DMS 273 treated with DMSO at 0.1 percent for 48 hours (cell line): ENCODE measurements at regions not wholly inside any gene's neighbourhood (a gene's known extent, or its start where the extent isn't known, plus 50 kb on each side); places are given as distances from the start of the nearest gene placed in this dataset.

ENCODE experiments used
- DNase-seq: peaks from one replicate; lab custom pipeline; 2025; lab: John Stamatoyannopoulos, UW

DNA sequence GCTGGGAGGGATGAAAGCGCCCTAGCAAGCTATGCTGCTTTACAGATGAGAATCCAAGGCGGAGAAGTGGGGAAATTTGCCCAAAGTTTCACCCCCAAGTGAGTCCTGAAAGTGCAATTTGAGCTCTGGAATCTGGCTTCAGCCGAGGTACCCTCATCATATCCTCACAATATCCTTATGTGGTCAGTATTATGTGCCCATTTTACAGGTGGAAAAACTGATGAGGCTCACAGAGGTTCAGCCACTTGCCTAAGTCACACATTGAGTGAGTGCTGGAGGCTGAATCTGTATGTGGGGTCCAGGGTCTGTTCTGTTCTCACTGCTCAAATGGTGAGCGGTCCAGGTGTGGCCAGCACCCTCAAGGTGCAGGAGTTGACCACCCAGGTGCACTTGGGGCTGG lies 85.3 kb downstream of the MATN1 start:
- no peak for DNase-seq

DNA sequence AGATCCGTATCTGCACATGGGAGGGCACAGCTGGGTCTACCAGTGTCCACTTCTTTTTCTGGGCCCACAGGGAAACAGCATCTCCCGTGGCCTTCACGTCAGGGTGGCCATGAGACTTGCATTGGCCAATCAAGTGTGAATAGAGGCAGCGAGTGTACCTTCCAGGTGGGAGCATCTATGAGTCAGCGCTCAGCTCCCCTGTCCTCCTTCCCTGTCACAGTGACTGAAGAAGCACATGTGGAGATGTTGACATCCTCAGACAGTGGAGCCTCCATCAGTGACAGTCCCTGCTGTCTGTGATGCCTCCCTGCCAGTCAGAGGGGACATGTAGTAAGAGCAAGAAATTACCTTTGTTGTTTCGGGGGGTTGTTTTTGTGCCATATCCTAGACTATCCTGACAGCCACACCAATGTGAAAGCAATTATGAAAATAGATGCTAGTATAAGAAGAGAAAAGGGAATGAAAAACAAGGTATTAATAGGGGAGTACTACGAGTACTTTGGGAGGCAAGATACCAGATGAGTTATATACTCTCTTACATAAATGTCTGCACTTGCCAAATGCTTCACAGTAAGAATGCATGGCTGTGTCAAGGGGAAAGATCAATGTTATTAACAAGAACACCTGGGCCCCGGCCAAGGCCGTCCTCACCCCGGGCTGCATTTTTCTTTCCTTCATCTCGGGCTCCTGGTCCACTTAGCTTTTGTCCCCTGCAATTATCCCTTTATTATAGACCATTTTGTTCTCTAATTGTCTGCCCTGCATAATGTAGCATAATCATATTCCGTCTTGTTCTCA lies 86.0 kb downstream of the MATN1 start:
- DNase-seq = no peak

DNA sequence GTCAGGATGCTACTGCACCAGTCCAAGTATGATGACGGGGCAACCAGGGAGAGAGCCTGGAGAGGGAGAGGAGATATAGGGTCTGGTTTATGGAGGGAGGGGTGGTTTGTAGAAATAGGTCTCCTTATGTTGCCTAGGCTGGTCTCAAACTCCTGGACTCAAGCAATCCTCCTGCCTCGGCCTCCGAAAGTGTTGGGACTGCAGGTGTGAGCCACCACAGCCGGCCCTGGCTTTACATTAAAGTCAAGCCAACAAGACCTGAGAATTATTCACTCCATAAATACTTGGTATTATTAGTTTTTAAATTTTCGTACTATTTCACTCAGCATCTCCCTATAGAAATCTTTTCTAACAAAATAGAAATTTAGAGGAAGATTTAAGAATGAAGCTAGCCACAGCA lies 86.8 kb downstream of the MATN1 start:
- no peak for DNase-seq

DNA sequence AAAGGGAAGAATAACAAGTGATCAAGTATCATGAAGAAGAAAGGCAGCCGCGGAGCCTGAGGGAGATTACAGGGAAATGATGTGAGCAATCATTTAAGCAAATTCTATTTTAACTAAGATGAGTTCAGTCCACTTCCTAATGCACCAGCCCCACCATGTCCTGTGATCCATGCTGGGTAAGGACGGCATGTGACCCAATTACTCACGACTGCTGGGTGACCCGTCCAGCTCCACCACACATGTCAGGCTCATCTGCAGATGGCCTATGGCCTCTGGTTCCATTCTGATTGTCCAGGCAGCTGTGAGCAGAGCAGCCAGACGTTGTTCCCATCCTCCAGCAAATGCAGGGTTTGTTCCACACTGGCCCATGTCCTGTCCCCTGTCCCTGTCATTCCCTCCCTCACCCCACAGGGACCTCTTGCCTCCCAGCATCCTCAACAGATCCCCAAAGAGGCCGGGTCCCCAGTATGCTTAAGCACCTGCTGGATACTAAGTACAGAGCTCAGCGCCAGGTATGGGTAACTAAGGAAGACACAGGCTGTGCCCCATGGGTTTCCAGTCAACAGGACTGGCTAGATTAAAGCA lies 87.9 kb downstream of the MATN1 start:
- DNase-seq = no peak

DNA sequence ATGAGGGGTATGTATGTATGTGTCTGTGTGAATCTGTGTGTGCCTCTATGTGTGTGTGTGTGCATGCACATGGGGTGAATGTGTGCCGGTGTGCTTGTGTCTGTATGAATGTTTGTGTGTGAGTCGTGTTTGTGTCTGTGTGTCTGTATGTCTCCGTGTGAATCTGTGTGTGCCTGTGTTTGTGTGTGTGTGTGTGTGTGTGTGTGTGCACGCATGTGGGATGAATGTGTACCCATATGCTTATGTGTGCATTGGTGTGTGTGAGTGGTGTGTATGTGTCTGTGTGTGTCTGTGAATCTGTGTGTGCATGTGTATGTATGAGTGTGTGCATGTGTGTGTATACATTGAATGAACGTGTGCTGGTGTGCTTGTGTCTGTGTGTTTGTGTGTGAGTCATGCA lies 88.9 kb downstream of the MATN1 start:
- no peak for DNase-seq

DNA sequence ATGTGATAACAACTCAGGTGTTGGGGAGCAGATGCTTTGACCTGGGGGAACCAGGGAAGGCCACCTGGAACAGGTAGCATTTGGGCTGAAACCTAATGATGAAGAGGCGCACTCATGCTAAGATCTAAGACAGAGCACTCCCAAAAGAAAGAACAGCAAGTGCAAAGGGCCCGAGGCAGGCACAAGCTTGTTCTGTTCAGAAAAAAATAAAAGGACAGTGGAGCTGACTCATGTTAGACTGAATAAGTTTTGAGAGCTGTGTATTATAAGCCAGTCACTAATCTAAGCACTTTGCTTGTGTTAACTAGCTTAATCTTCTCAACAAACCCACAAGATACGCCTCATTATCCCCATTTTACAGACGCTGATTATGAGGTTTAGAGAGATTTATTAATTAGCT lies 90.1 kb downstream of the MATN1 start:
- no peak for DNase-seq

DNA sequence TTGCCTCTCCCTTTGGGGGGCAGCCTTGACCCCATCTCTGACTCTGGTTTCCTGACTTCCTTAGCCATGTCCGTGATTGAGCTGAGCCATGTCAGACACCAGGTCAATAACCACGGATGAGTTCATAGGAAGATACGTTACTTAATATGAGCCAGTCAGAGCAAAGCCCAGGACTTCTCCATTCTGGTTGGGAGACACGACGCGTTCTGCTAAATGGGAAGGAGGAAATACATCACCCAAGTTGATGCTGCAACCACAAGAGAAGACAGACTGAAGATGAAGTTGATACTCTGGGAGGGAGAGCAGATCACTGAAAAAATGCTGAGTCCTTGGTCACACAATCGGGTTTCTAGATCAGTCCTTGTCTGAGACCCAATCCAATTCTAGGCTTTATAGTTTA lies 90.9 kb downstream of the MATN1 start:
- no peak for DNase-seq

DNA sequence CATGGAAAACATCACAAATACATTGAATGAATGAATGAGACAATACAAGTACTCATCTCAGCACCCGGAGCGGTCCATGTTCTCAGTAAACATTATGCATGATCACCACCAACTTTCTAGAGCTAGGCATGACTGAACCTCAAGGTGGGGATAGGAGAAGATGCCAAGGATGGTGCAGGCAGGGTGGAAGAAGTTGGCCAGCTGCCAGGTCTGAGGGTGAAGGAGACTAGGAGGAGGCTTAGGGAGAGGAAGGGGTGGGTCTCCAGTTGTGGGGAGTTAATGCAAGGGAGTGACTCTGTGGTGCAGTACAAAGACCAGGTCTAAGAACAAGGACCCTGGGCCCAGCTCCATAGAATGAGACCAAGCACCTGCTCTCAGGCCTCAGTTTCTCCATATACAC lies 91.7 kb downstream of the MATN1 start:
- DNase-seq = no peak

DNA sequence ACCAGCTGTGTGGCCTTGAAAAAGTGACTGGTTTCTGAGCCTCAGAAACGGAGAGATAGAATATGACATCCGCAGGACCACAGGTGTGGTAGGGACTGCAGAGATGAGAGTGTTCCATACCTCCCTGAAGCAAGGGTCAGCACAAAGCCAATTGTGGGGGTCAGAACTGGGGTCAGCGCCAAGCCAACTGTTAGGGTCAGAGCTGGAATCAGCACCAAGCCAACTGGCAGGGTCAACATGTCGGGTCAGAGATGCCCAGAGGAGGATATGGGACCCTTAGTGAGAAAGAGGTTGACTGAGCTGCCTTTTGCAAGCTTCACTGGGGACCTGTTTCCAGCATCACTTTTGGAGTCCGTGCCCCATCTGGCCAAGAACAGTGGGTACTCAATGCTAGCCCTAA lies 93.9 kb downstream of the MATN1 start:
- DNase-seq = no peak

DNA sequence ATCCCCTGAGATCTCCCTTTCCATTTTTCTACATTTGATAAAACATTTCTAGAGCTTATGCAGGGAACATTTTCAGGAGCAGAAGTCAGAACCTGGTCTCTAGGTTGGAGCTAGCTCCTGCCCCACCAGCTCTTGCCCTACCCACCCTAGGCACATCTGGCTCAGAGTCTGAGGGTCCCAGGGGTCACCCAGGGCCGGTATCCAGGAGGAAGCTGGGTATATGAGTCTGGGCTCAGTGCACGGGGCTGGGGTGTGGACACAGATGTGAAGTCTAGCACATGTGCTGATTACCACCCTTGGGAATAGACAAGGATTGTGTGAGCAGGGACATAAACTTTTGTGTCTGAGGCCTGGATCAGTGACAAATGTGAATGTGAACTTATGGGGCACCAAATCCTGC lies 95.4 kb downstream of the MATN1 start:
- no peak for DNase-seq

DNA sequence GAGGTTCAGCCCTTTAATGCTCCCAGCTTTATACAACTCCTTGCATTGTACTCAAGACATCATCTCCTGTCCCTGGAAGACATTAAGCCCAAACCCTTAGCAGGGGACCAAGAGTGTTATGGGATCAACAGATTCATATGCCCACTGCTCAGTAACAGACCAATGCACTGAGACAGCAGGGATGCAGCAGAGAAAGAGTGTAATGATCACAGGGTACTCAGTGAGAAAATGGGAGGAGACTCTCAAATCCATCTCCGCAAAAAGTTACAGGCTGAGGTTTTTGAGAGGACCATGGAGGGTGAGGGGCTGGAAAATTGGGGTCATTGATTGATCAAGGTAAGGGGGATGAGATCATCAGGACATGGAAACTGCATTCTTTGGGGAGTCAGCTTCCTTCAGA lies 96.2 kb downstream of the MATN1 start:
- DNase-seq = no peak

DNA sequence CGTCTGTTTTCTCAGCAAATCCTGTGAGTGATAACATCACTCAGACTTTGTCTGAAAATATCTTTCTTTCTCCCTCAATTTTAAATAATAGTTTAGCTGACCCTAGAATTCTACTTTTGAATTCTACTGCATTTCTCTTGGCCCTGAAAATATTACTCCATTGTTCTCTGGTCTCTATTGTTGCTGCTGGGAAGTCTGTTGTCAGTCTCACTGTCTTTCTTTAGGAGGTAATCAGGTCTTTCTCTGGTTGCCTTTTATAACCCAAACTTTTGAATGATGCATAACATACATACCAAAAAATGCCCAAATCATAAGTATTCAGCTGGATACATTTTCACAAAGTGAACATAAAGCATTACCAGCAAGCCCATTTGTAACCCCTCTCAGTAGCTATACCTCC lies 100.0 kb downstream of the MATN1 start:
- no peak for DNase-seq

DNA sequence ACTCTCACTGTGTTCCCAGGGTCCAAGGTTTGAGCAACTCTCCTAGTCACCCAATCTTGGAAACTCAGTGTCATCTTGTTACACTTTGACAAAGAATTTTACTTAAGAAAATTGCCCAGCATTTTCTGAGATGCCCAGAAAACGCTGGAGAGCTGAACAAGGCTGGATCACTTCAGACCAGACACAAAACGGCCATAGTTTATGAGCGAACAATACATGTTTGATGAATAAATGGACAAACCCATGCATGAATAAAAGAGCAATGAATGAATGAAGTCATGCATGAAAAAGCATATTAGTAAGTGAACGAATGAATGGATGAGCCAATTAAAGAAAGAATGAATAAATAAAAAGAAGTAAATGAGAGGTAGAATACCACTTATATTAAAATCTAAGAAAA lies 103.8 kb downstream of the MATN1 start:
- no peak for DNase-seq

DNA sequence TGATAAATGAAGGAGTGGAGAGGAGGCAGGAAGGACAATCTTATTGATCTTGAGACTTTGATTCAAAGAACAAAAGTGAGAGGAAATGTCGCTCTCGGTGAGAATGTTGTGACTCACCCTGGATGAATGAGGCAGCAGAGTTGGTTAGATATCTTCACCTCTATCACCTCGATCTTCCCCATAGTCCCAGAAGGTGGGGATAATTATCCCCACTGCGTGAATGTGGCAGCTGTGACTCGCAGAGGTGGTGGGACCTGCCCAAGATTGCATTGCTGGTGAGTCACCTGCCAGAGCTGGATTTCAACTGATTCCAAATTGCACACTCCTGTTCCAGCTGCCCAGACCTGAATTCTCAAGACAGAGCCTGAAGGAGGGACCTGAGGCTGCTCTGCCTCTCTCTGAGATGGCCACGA lies 105.0 kb downstream of the MATN1 start:
- no peak for DNase-seq

DNA sequence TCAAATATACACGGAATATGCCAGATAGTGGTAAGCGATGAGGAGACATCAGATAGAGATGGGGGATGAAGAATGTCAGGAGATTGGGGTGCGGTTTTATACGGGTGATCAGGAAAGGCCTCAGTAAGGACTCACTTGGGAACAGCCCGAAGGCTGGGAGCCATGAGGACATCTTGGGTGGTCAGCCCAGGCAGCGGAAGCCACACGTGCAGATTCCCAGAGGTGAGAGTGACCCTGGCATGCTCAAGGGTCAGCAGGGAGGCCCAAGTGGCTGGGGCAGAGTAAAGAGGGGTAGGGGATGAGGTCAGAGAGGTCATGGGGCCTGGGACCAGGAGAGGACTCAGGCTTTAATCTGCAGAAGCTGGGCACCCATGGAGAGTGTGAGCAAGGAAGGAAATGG lies 106.6 kb downstream of the MATN1 start:
- DNase-seq = no peak

DNA sequence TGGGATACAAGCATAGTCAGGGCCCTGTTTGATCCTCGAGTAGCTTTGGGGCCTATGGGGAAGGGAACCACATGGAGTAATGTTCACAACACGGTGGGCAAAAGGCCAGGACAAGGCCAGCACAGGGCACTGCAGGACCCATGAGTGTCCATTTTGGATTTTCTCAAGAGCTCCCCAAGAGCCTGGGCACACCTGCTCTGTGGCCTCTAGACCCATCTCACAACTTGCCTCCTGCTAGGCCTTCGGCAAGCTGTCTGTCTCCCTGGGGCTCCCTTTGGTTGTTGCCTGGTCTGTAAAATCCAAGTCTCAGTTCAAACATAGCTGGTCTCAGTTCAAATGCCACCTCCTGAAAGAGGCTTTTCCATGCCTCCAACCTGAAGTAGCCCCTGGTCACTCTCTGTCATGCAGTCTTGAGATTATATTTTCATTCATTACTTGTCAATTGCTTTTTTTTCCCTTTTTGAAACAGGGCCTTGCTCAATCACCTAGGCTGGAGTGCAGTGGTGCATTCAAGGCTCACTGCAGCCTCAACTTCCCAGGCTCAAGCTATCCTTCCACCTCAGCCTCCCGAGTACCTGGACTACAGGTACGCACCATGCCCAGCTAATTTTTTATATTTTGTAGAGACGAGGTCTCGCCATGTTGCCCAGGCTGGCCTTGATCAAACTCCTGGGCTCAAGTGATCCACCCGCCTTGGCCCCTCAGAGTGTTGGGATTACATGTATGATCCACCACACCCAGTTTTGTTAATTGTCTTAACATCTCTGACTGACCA lies 107.4 kb downstream of the MATN1 start:
- no peak for DNase-seq

DNA sequence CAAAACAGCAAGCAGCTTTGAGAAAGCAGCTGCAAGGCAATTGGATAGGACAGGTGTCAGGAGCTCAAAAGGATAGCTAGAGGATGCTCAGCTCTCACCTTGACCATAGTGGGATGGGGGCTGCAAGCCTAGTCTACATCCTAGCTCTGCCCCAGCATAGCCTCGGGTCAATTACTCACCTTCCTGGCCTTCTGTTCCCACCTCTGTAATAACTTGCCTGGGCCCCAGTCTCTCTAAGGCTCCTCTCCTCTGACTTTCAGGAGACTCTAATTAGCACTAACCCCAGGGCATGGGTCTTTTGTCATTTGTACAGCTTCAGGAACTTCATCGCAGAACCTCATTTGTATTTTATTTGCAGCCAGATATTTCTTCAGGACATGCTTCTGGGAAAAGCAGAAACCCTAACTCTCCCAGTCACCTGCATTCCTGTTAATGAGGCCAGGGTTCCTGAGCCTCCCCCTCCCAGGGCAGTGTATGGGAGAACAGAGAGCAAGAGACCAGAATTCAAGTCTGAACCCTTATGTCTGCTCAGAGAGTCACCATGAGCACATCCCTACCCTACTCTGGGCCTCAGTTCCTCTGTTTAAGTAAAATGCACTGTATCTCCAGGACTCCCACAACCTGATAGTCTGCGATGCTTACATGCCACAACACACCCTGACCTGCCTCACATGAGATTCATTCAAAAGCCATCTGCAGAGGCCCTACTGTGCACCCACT lies 108.1 kb downstream of the MATN1 start:
- no peak for DNase-seq

DNA sequence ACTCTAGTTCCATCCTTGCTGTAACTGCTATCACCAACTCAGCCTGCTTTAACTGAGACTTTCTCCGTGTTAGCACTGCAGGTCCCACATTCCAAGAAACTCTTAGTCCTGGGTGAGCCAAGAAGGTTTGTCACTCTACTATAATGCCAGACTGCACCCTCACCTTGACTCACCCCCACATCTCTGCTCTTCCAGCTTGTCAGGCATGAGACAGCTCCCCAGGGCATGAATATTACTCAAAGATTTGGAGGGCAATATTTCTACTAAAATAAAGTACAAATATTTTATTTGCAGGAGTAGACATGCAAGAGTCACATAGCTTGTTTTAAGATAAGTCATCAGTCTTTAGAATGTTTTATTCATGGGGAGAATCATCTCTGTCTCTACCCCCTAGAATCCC lies 110.2 kb downstream of the MATN1 start:
- no peak for DNase-seq

DNA sequence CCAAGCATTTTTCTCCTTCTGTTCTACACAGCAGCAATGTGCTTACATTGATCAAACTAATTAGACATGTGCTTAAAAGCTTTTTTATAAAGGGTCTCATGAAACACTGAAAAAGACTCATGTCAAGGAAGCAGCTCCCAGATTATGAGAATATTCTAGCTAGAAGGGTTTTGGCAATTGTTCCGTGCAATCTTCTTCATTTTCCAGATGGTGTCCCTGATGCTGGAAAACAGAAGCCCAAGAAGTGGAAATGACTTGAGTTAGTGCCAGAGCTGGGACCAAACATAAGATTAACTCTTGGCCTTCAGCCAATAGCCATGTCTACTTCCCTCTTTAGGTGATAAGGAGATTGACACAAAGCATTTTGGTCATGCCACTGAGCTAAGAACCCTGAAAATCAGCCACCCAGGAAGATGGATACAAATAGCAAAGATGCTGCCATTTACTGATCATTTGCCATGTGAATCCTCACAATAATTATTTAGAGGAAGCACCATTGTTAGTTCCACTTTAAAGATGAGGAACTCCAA lies 110.8 kb downstream of the MATN1 start:
- DNase-seq = peak; percentile 3

DNA sequence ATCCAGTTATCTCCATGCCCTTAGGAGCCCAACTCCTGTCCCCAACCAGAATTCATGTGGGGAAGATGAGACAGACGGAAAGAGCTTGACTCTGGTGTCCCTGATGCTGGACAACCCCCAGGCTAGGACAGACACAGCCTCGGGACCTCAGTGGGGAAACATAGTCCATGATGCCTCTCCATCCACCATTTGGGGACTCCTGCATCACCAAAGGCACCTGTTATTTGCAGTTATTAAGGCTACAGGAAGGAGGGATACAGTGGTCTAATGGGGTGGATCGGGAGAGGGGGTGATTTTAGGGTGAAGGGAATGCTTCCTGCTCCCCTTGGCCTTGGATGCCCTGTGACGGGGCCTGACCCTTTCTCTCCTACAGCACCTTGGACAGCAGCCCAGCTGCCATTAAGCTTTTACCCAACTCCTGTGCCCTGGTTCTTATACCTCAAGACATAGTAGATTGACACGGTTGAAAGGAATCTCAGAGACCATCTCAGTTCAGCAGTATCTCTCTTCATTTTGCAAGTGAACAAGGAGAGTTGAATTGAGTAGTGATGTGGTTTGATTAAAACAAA lies 111.6 kb downstream of the MATN1 start:
- DNase-seq = no peak

DNA sequence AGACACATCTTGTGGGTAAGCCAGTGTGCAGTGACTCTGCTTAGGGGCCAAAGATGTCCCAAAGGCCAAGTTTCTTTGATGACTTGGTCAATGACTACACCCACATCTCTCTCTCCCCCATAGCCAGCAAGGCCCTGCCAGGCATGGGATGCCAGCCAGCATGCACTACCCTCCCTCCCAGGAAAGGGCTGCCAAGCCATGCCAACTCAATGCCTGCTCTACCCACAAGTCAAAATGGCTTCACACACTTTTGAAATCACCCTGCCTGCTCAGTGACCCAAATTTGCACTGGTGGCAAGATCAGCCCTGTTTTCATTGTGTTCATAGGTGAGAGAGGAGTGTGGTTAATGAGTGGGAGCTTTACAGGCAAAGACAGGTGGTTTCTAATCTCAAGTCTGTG lies 112.5 kb downstream of the MATN1 start:
- DNase-seq = no peak

DNA sequence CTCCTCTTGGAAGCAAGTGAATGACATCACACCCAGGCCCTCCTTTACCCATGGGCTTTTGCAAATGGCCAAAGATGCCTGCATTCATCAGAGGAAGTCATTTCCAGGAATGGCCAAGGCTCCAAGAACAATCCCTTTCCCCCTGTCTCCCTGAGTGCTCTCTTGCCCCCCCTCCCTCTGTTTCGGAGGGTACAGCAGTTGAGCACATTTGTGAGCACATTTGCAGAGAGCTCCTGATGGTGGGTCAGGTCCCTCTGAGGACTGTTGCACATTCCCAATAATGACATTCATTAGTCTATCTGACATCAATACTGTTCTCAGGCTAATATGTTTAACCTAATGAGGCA lies 113.4 kb downstream of the MATN1 start:
- DNase-seq = no peak
